Posterior cingulate gyrus (tissue), 11 donors: ENCODE measurements at regions not wholly inside any gene's neighbourhood (a gene's known extent, or its start where the extent isn't known, plus 50 kb on each side); places are given as distances from the start of the nearest gene placed in this dataset.

Experiments
- DNase-seq, 10 donors: peaks; one replicate each; pipeline versions ENCODE4 v3.0.0 to v3.0.0-alpha.2; 2020 to 2021; ENCODE audit warnings: mixed read lengths in 3 of 10
- intact Hi-C: fragments of 100-400 bp; cut with DNase I; formaldehyde crosslinking; loops from one replicate; pipeline ENCODE4 v1.15.1; 2023

DNA sequence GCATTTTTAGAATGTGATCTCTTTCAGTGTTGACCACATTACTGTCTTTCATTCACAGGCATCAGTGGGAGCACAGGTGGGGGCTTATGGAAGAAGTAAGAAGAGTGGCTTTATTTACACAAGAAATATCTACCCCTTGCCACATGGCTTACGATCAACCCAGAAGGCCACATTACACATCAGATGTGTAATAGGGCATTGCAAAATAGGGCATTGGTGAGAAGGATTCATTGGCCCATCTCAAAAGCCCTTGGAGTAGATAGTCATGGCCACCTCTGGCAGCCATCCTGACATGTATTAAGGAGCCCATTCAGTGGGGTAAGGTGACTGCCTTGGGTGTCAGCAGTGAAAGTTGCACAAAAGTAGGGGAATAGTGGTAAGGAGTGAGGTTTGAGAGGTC, 97.5 kb downstream of the MAFB start:
- intact Hi-C loops = no loop called here

DNA sequence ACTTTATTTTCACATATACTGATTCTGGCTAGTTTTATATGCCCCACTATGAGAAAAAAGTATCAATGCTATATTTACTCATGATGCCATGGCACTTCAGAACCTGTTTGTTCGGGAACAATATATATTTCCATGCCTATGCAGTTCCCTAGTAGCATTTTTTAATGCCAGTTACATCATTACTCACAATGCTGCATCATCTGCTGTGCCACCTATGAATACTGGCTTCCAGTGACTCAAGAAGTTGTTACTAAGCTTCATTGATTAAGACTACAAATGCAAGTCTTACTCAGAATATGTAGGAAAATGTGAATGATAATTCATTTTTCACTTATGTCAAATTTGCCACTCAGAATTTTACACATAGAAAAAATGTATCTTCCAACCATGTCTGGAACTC, 97.9 kb downstream of the MAFB start:
- intact Hi-C loops = no loop called here

More for the DNA sequence above, 97.5 kb downstream of the MAFB start:
- DNase-seq = no peak

GRCh38 chr20:40589581-40589980, 99.5 kb downstream of the MAFB start:
- no peak for DNase-seq
- intact Hi-C loops = no loop called here

More for the DNA sequence above, 97.9 kb downstream of the MAFB start:
- DNase-seq = no peak

GRCh38 chr20:40588891-40589290, 100.1 kb downstream of the MAFB start:
- DNase-seq = no peak
- intact Hi-C loops = no loop called here

GRCh38 chr20:40587038-40587437, 102.0 kb downstream of the MAFB start:
- intact Hi-C loops = no loop called here

GRCh38 chr20:40584130-40584809, 104.8 kb downstream of the MAFB start:
- intact Hi-C loops = no loop called here
- DNase-seq = no peak

More at GRCh38 chr20:40587038-40587437, 102.0 kb downstream of the MAFB start:
- DNase-seq = no peak

DNA sequence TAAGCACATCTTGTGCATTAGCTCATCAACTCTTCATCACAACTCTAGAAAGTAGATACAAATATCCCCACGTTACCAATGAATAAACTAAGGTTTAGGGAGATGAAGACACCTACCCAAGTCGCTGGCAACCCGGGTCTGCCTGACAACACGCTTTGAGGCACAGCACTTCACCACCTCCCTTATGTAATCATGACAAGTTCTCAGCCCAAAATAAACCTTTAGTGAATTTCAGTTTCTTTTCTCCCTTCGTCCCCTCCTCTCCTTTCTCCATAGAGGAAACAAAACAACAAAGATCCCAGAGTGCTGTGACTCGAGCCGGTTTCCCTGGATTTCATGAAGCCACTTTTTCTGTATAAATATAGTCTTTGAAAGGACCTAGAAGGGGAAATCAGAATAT, 105.4 kb downstream of the MAFB start:
- no peak for DNase-seq
- intact Hi-C loops = no loop called here

- intact Hi-C loops = no loop called here
- DNase-seq = peak in 3 of 10 donors; percentile 14 to 70 (median 29)
Measured at GRCh38 chr20:40583205-40583604, 105.8 kb downstream of the MAFB start.

GRCh38 chr20:40582531-40582930, 106.5 kb downstream of the MAFB start:
- DNase-seq = no peak
- intact Hi-C loops = no loop called here

DNA sequence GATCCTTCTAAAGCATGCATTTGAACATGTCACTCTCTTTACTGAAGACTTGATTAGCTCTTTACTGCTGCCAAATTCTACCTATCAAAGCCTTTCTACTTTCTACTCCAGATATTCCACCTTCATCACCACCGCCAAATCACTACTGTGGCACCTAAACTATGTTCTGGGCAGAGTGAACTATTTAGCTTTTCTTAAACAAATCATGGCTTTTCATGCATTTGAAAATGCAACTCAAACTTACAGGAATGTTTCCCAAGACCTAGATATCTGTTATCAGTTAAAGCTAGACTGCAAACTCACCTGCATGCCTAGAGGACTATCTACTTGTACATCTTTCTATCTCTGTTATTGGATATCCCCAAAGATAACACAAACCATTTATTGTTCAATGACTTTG, 109.3 kb downstream of the MAFB start:
- intact Hi-C loops = no loop called here
- no peak for DNase-seq

- intact Hi-C loops = no loop called here
- no peak for DNase-seq
Measured at GRCh38 chr20:40578961-40579360, 110.1 kb downstream of the MAFB start.

DNA sequence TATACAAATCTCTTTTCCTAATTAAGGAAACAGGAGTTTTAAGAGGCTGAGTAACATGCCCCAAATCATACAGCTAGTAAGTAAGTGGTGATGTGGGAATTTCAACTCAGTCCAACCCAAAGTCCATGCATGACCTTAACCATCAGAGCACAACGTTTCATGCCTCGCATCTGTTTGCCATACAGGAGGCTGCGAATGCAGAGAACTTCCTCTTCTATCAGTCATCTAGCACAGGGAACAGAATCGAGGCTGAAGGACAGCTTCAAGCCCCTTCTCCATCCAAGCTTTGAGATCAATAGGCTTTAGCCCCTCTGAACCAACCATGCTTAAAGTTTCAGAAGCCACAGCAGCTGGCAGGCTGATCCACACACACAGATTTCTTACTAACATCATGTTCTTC, 113.2 kb downstream of the MAFB start:
- no peak for DNase-seq
- intact Hi-C loops = no loop called here

- no peak for DNase-seq
- intact Hi-C loops = no loop called here
Measured at GRCh38 chr20:40572251-40572650, 116.8 kb downstream of the MAFB start.

- peak in 1 of 10 donors; percentile 22 for DNase-seq
Measured at GRCh38 chr20:40571639-40572038, 117.4 kb downstream of the MAFB start.

DNA sequence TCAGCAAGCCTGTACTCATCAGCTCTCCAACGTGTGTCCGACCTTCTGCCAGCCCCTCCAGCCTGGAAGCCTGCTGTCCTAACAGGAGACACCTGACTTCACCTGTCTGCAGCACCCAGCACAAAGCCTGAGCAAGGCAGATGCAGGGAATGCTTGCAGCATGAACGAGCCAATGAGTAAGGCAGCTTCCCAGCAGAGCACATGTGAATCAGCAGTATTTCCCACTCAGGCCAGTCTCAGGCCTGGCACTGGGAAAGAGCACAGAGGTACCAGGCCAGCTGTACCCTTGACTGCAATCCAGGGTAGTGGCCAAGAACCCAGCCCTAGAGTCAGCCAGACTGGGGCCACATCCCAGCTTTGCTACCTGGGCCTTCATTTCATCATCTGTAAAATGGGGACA, 120.8 kb downstream of the MAFB start:
- no peak for DNase-seq
- intact Hi-C loops = no loop called here

More at GRCh38 chr20:40571639-40572038, 117.4 kb downstream of the MAFB start:
- intact Hi-C loops = no loop called here

DNA sequence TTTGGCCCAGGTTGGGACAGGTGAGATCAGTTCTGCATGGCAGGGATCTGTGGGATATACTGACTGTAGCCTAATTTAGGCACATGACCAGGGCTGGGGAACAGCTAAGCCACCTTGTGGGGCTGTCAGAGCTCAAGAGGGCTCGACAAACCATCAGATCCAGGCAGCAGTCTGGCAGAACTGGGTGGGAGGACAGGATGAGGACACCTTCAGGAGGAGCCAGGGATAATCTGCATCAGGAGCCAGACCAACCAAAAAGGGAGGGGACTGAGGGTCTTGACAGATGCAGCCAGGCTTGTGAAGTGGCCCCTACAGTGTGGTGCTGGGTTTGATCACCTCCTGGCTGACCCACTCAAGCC, 123.4 kb downstream of the MAFB start:
- DNase-seq = no peak
- intact Hi-C loops = no loop called here

DNA sequence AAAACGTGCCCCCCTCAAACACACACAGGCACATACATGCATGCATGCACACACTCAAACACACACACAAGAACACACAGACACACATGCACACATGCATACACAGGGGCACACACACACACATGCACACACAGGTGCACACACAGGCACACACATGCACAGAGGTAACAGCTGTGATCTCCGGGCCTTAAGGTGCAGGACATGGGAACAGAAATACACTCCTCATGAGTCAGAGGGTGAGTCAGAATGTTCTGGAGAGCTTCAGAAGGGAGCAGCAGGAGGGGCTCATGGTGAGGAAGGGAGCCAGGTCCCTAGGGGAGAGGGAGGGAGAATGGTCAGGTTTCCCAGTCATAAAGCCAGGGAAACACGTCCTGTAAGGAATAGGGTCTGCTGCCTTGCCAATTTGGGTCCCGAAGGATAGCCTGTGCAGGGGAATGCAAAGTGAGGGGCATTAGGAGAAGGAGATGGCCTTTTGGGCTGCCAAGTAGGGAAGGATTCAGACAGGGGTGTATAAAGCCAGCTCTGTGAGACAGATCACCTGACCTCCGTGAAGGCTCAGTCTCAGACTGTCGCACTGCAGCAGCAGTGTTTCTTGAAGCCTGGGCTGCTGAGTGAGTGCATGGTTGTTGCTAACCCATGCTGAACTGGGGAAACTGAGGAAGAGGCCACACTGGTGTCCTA, 123.9 kb downstream of the MAFB start:
- DNase-seq = no peak
- intact Hi-C loops = no loop called here

GRCh38 chr20:40563296-40563950, 125.6 kb downstream of the MAFB start:
- intact Hi-C loops = no loop called here
- DNase-seq = no peak

DNA sequence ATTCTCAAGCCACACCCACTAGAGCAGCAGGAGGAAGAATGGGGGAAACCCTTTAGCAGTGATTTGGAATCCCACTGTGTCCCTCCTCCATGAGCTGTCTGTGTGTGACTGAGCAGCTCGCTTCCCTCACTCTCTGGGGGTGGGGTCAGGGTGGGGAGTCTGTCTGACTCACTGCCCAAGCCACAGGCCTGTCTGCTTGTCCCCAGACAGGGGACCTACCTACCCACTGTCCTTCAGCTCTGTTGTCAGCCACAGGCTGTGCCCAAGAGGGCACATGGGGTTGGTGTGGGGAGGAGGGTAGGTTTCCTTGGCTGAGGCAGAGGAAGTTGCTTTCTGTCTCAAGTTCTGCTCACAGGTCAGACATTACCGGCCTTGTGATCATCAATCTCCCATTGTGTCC, 127.0 kb downstream of the MAFB start:
- DNase-seq = peak in 2 of 10 donors; percentile 21 to 30
- intact Hi-C loops = no loop called here

DNA sequence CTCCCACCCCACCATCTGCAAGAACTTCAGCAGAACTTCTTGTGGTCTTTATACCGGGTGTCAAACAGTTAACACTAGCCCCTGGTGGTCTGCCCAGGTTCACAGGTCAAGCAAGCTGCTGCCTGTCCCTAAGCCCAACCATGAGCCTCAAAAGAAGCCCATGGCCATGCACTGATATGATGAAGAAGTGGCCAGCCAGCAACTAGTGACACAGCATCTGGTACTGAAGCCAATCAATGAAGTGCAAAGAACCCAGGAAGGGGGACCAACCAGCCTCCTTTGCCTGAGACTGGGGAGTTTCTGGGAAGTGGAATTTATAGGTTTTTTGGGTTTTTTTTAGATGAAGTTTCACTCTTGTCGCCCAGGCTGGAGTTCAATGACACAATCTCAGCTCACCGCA, 127.8 kb downstream of the MAFB start:
- intact Hi-C loops = no loop called here
- no peak for DNase-seq

GRCh38 chr20:40558212-40558611, 130.8 kb downstream of the MAFB start:
- intact Hi-C loops = no loop called here
- DNase-seq = no peak

DNA sequence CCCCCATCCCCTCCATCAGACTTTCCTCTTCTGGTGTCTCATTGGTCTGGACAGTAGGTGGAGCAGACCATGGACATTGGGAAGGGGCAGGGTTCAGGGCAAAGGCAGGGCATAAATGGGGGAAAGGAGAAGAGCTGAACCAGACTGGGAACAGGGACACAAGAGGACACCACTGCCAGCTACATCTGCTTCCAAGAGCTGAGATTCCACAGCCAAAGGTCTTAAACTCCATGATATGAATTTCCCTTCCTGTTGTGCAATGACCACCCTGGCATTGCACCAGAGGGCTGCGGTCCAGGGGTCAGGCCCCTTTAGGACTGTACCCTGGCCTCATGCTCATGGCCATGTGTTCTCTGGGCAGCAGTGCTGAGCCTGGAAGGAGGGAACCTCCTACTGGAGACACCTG, 137.9 kb downstream of the MAFB start:
- no peak for DNase-seq
- intact Hi-C loops = no loop called here
